ENCODE measurements at regions not wholly inside any gene's neighbourhood (a gene's known extent, or its start where the extent isn't known, plus 50 kb on each side); places are given as distances from the start of the nearest gene placed in this dataset.

DNA sequence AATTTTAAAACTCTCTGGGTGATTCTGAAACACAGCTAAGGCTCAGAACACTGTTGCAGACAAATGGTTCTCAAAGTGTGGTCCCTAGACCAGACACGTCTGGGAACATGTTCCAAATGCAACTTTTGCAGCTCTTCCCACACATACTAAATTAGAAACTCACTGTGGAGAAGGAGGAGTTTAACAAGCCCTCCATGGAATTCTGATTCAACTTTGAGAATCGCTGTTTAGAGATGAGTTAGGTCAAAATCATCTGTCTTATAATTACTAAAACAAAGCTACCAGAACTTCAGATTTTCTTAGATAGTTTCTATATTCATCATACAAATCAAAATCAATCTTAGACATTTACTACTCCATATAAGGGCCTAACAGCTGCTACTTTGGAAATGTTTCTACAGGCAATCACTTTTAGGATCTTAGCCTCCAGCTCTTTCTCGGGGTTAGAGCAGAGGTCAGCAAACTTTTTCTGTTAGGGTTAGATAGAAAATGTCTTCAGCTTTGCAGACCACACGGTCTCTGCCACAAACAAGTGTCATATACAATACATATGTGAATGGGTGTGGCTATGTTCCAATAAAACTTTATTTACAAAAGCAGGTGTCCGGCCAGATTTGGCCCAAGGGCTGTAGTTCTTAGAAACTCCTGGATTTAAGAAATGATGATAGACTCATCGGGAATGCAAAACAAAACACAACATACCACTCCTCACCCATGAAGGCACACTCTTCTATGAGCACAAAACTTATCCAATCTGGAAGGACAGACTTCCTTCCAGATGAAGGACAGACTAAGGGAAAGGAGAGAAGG is 50.0 kb upstream of the ARHGAP18 start:
- no peak overlapping the region for H3K27ac ChIP-seq (ENCODE audit: low read depth, low read length, poor library complexity, severe bottlenecking)
- H3K9me2 ChIP-seq (ENCODE audit: low read depth, low read length): no peaks in the 10 kb centered on the region
- H3K4me3 ChIP-seq (ENCODE audit: low read depth, low read length, poor library complexity, severe bottlenecking): no peak overlapping the region
- no peaks in the 10 kb centered on the region for H3K79me2 ChIP-seq (ENCODE audit: insufficient read depth, low read length)
- no peaks in the 10 kb centered on the region for H3K27me3 ChIP-seq (ENCODE audit: insufficient read depth, low read length)
- no peaks in the 10 kb centered on the region for H3K4me1 ChIP-seq (ENCODE audit: insufficient read depth, low read length, severe bottlenecking)
- H3F3A ChIP-seq (ENCODE audit: insufficient read depth, low read length): no peaks in the 10 kb centered on the region
- H3K4me2 ChIP-seq (ENCODE audit: low read length): no peak overlapping the region
- no peaks in the 10 kb centered on the region for H3K36me3 ChIP-seq (ENCODE audit: insufficient read depth, low read length)
- TF ChIP-seq, protein P1, sequence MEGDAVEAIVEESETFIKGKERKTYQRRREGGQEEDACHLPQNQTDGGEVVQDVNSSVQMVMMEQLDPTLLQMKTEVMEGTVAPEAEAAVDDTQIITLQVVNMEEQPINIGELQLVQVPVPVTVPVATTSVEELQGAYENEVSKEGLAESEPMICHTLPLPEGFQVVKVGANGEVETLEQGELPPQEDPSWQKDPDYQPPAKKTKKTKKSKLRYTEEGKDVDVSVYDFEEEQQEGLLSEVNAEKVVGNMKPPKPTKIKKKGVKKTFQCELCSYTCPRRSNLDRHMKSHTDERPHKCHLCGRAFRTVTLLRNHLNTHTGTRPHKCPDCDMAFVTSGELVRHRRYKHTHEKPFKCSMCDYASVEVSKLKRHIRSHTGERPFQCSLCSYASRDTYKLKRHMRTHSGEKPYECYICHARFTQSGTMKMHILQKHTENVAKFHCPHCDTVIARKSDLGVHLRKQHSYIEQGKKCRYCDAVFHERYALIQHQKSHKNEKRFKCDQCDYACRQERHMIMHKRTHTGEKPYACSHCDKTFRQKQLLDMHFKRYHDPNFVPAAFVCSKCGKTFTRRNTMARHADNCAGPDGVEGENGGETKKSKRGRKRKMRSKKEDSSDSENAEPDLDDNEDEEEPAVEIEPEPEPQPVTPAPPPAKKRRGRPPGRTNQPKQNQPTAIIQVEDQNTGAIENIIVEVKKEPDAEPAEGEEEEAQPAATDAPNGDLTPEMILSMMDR (IDR thresholded peaks at IDR 0.05; ENCODE audit: low read length): no peak
- no peak for TF ChIP-seq EZH2 (IDR thresholded peaks at IDR 0.05; ENCODE audit: borderline replicate concordance, low read length)
- no peak overlapping the region for H2AFZ ChIP-seq (ENCODE audit: low read length)
- no peaks in the 10 kb centered on the region for H3K9me3 ChIP-seq (ENCODE audit: low read length)
- H4K20me1 ChIP-seq (ENCODE audit: insufficient read depth, low read length): no peaks in the 10 kb centered on the region
- H3K9ac ChIP-seq (ENCODE audit: low read length): no peak overlapping the region

All from OCI-LY1 (cell line).